ENCODE measurements at regions not wholly inside any gene's neighbourhood (a gene's known extent, or its start where the extent isn't known, plus 50 kb on each side); places are given as distances from the start of the nearest gene placed in this dataset.

DNA sequence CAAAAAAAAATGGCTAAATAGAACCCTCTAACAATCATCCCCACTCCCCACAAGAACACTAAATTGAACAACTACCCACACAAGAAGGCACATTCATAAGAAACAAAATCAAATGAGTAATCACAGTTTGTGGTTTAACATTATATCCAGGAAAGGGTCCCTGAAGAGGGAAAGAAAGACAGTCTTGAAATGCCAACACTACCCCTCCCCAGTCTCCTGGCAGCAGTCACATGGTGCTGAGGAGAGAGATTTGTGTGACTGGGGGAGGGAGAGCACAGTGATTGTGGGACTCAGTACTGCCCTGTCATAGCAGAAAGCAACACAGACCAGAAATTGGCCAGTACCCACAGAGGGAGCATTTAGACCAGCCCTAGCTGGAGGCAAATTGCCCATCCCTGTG lies 443.7 kb upstream of the BTBD3 start:
- no peak overlapping the region for H3K9ac ChIP-seq (ENCODE audit: low read depth, low read length)
- H3K27ac ChIP-seq (ENCODE audit: low read depth, low read length) = no peak overlapping the region
- no peaks in the 10 kb centered on the region for H3K27me3 ChIP-seq (ENCODE audit: control insufficient read depth, insufficient read depth, low read length)
- H3K9me3 ChIP-seq (ENCODE audit: control insufficient read depth, insufficient read depth, low read length) = peaks cover 5% of the 10 kb centered on the region; the same call in 1 of the 2 replicates
- no peaks in the 10 kb centered on the region for H3K36me3 ChIP-seq (ENCODE audit: control insufficient read depth, insufficient read depth, low read length)
- peaks cover 2% of the 10 kb centered on the region for H3K4me1 ChIP-seq (ENCODE audit: control insufficient read depth, insufficient read depth, low read length)
- no peak overlapping the region for H3K4me3 ChIP-seq (ENCODE audit: low read depth, low read length)

DNA sequence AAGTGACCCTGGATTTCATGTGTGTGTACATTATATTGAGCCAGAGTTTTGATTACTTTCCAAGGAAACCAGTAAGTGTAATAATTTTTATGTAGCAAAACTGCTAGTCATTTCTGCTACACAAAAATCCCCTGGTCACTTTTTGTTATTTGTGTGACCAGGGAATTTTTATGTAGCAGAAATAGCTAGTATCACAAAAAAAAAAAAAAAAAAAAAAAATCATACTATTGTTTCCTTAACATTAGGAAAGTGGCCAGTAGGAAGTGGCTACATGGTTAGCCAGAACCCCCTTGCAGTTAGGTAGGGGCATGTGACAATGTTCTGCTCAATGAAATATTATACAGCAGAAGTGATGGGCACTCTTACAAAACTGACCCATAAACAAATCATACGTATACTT lies 434.0 kb upstream of the BTBD3 start:
- H3K9ac ChIP-seq (ENCODE audit: low read depth, low read length) = no peak overlapping the region
- no peaks in the 10 kb centered on the region for H3K36me3 ChIP-seq (ENCODE audit: control insufficient read depth, insufficient read depth, low read length)
- H3K27ac ChIP-seq (ENCODE audit: low read depth, low read length) = no peak overlapping the region
- H3K4me1 ChIP-seq (ENCODE audit: control insufficient read depth, insufficient read depth, low read length) = no peaks in the 10 kb centered on the region
- H3K27me3 ChIP-seq (ENCODE audit: control insufficient read depth, insufficient read depth, low read length) = no peaks in the 10 kb centered on the region
- H3K9me3 ChIP-seq (ENCODE audit: control insufficient read depth, insufficient read depth, low read length) = peaks cover 4% of the 10 kb centered on the region; the same call in 1 of the 2 replicates
- no peak overlapping the region for H3K4me3 ChIP-seq (ENCODE audit: low read depth, low read length)

DNA sequence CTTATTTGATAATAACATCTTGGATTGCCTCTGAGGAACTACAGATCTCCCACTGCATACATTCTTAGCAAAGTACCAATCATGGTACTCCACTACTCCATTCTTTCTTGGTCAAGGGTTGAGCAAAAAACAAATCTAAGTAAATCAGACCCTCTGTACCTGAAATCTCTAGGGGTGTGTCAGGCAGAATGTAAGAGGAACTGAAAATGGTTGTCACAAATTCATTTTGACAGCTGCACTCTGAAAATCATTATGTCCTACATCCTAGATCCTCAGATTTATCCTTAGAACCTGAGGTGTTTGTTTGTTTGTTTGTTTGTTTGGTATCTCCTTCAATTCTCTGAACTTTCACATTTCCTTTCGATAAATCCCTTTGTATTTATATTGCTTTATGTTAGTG lies 433.2 kb upstream of the BTBD3 start:
- Histone ChIP-seq H3K4me3 (ENCODE audit: low read depth, low read length) (no peak overlapping the region), H3K27ac (ENCODE audit: low read depth, low read length) (no peak overlapping the region), H3K36me3 (ENCODE audit: control insufficient read depth, insufficient read depth, low read length) (no peaks in the 10 kb centered on the region), H3K9ac (ENCODE audit: low read depth, low read length) (no peak overlapping the region), H3K9me3 (ENCODE audit: control insufficient read depth, insufficient read depth, low read length) (no peaks in the 10 kb centered on the region), H3K4me1 (ENCODE audit: control insufficient read depth, insufficient read depth, low read length) (peaks cover 6% of the 10 kb centered on the region), H3K27me3 (ENCODE audit: control insufficient read depth, insufficient read depth, low read length) (no peaks in the 10 kb centered on the region)

- Histone ChIP-seq H3K36me3 (ENCODE audit: control insufficient read depth, insufficient read depth, low read length) (no peaks in the 10 kb centered on the region), H3K27me3 (ENCODE audit: control insufficient read depth, insufficient read depth, low read length) (no peaks in the 10 kb centered on the region), H3K4me1 (ENCODE audit: control insufficient read depth, insufficient read depth, low read length) (peaks cover 21% of the 10 kb centered on the region), H3K4me3 (ENCODE audit: low read depth, low read length) (no peak overlapping the region), H3K9ac (ENCODE audit: low read depth, low read length) (no peak overlapping the region), H3K27ac (ENCODE audit: low read depth, low read length) (no peak overlapping the region), H3K9me3 (ENCODE audit: control insufficient read depth, insufficient read depth, low read length) (peaks cover 5% of the 10 kb centered on the region; the same call in 1 of the 2 replicates)
Observed at GRCh38 chr20:11492386-11492785, 425.3 kb upstream of the BTBD3 start.

DNA sequence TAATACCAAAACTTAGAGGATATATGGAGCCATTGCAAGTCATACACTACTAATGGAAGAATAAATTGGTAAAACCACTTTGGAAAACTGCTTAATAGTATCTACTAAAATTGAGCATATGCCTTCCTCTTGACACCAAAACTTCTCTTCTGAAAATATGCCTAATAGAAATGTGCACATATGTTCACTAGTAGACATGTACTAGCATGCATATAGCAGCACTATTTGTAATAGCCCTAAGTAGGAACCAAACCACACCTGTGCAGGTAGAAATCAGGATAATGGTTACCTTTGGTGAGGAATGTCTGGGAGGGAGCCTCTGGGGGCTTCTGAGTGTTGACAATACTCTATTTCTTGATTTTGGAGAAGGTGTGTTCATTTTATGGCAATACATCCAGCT lies 424.8 kb upstream of the BTBD3 start:
- Histone ChIP-seq H3K4me1 (ENCODE audit: control insufficient read depth, insufficient read depth, low read length) (peaks cover 26% of the 10 kb centered on the region), H3K9me3 (ENCODE audit: control insufficient read depth, insufficient read depth, low read length) (peaks cover 5% of the 10 kb centered on the region; the same call in 1 of the 2 replicates), H3K27me3 (ENCODE audit: control insufficient read depth, insufficient read depth, low read length) (no peaks in the 10 kb centered on the region), H3K4me3 (ENCODE audit: low read depth, low read length) (no peak overlapping the region), H3K36me3 (ENCODE audit: control insufficient read depth, insufficient read depth, low read length) (no peaks in the 10 kb centered on the region), H3K9ac (ENCODE audit: low read depth, low read length) (no peak overlapping the region), H3K27ac (ENCODE audit: low read depth, low read length) (no peak overlapping the region)

- Histone ChIP-seq H3K27ac (ENCODE audit: low read depth, low read length) (no peak overlapping the region), H3K9ac (ENCODE audit: low read depth, low read length) (no peak overlapping the region), H3K36me3 (ENCODE audit: control insufficient read depth, insufficient read depth, low read length) (no peaks in the 10 kb centered on the region), H3K27me3 (ENCODE audit: control insufficient read depth, insufficient read depth, low read length) (no peaks in the 10 kb centered on the region), H3K4me1 (ENCODE audit: control insufficient read depth, insufficient read depth, low read length) (peaks cover 6% of the 10 kb centered on the region), H3K9me3 (ENCODE audit: control insufficient read depth, insufficient read depth, low read length) (peaks cover 4% of the 10 kb centered on the region; the same call in 1 of the 2 replicates), H3K4me3 (ENCODE audit: low read depth, low read length) (no peak overlapping the region)
Observed at GRCh38 chr20:11496380-11496779, 421.3 kb upstream of the BTBD3 start.

- no peaks in the 10 kb centered on the region for H3K27me3 ChIP-seq (ENCODE audit: control insufficient read depth, insufficient read depth, low read length)
- peaks cover 6% of the 10 kb centered on the region for H3K4me1 ChIP-seq (ENCODE audit: control insufficient read depth, insufficient read depth, low read length)
- no peak overlapping the region for H3K27ac ChIP-seq (ENCODE audit: low read depth, low read length)
- H3K4me3 ChIP-seq (ENCODE audit: low read depth, low read length) = no peak overlapping the region
- H3K36me3 ChIP-seq (ENCODE audit: control insufficient read depth, insufficient read depth, low read length) = no peaks in the 10 kb centered on the region
- no peak overlapping the region for H3K9ac ChIP-seq (ENCODE audit: low read depth, low read length)
- H3K9me3 ChIP-seq (ENCODE audit: control insufficient read depth, insufficient read depth, low read length) = no peaks in the 10 kb centered on the region
Observed at GRCh38 chr20:11497545-11497944, 420.1 kb upstream of the BTBD3 start.

- no peaks in the 10 kb centered on the region for H3K9me3 ChIP-seq (ENCODE audit: control insufficient read depth, insufficient read depth, low read length)
- H3K27ac ChIP-seq (ENCODE audit: low read depth, low read length) = no peak overlapping the region
- no peaks in the 10 kb centered on the region for H3K36me3 ChIP-seq (ENCODE audit: control insufficient read depth, insufficient read depth, low read length)
- no peak overlapping the region for H3K9ac ChIP-seq (ENCODE audit: low read depth, low read length)
- peaks cover 6% of the 10 kb centered on the region for H3K4me1 ChIP-seq (ENCODE audit: control insufficient read depth, insufficient read depth, low read length)
- no peaks in the 10 kb centered on the region for H3K27me3 ChIP-seq (ENCODE audit: control insufficient read depth, insufficient read depth, low read length)
- H3K4me3 ChIP-seq (ENCODE audit: low read depth, low read length) = no peak overlapping the region
Observed at GRCh38 chr20:11499101-11499634, 418.5 kb upstream of the BTBD3 start.

DNA sequence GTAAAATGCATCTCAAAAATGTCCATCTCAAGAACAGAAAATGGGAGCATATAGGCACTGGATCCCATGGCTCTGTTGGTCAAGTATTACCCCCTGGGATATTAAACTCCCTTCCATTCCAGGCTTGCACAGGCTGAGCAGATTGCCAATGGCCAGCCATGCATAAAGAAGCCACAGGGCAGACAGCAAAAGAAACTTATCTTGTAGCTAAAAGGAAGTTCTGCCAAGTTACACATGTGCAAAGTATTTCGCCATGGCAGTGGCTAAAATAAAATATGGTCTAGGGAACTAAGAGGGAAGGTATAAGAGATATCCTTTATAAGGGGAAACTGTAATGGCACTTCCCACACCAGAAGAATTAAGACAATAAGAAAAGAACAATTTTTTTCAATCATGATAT lies 415.6 kb upstream of the BTBD3 start:
- Histone ChIP-seq H3K27me3 (ENCODE audit: control insufficient read depth, insufficient read depth, low read length) (no peaks in the 10 kb centered on the region), H3K27ac (ENCODE audit: low read depth, low read length) (no peak overlapping the region), H3K9ac (ENCODE audit: low read depth, low read length) (no peak overlapping the region), H3K9me3 (ENCODE audit: control insufficient read depth, insufficient read depth, low read length) (no peaks in the 10 kb centered on the region), H3K4me3 (ENCODE audit: low read depth, low read length) (no peak overlapping the region), H3K36me3 (ENCODE audit: control insufficient read depth, insufficient read depth, low read length) (no peaks in the 10 kb centered on the region), H3K4me1 (ENCODE audit: control insufficient read depth, insufficient read depth, low read length) (peaks cover 6% of the 10 kb centered on the region)

DNA sequence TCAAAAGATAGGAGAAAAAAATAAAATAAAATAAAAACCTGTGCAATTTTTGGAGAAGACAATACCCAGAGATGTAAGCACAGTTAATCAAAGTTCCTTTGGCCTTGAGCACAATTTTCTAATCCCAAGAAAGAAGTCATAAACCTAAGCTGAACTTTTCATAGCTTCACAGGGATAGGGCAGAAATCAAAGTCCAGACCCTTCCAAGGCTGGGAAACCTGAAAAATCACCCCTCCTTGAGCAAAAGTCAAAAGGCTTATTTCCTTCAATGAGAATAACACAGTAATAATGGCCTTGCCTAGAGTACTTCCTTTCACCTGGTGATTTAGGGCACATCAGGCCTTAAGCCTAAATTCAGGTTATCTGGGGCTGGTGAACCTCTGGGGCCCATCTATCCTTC lies 415.0 kb upstream of the BTBD3 start:
- no peaks in the 10 kb centered on the region for H3K9me3 ChIP-seq (ENCODE audit: control insufficient read depth, insufficient read depth, low read length)
- no peaks in the 10 kb centered on the region for H3K27me3 ChIP-seq (ENCODE audit: control insufficient read depth, insufficient read depth, low read length)
- H3K4me1 ChIP-seq (ENCODE audit: control insufficient read depth, insufficient read depth, low read length) = peaks cover 2% of the 10 kb centered on the region
- no peaks in the 10 kb centered on the region for H3K36me3 ChIP-seq (ENCODE audit: control insufficient read depth, insufficient read depth, low read length)
- H3K4me3 ChIP-seq (ENCODE audit: low read depth, low read length) = no peak overlapping the region
- H3K9ac ChIP-seq (ENCODE audit: low read depth, low read length) = no peak overlapping the region
- no peak overlapping the region for H3K27ac ChIP-seq (ENCODE audit: low read depth, low read length)

- Histone ChIP-seq H3K9ac (ENCODE audit: low read depth, low read length) (no peak overlapping the region), H3K27ac (ENCODE audit: low read depth, low read length) (no peak overlapping the region), H3K4me1 (ENCODE audit: control insufficient read depth, insufficient read depth, low read length) (no peaks in the 10 kb centered on the region), H3K27me3 (ENCODE audit: control insufficient read depth, insufficient read depth, low read length) (no peaks in the 10 kb centered on the region), H3K9me3 (ENCODE audit: control insufficient read depth, insufficient read depth, low read length) (peaks cover 8% of the 10 kb centered on the region; the same call in 1 of the 2 replicates), H3K4me3 (ENCODE audit: low read depth, low read length) (no peak overlapping the region), H3K36me3 (ENCODE audit: control insufficient read depth, insufficient read depth, low read length) (no peaks in the 10 kb centered on the region)
Observed at GRCh38 chr20:11509776-11510175, 407.9 kb upstream of the BTBD3 start.

DNA sequence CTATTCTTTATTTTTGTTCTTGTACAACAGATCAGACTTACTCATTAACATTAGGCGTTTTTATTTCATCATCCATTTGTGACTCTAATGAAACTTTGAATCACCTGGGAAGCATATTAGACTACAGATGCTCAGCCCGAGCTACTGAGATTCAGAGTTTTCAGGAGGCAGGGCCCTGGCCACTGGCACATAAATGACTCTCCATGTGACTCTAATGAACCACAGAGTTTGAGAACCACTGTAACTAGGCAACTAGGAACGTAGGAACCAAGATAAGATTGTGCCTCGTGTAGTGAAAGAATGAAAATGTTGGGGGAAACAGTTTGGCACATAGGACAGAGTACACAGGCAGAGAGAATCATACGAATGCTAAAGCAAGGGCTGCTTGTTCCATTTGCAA lies 405.9 kb upstream of the BTBD3 start:
- Histone ChIP-seq H3K27me3 (ENCODE audit: control insufficient read depth, insufficient read depth, low read length) (no peaks in the 10 kb centered on the region), H3K36me3 (ENCODE audit: control insufficient read depth, insufficient read depth, low read length) (no peaks in the 10 kb centered on the region), H3K9ac (ENCODE audit: low read depth, low read length) (no peak overlapping the region), H3K4me3 (ENCODE audit: low read depth, low read length) (no peak overlapping the region), H3K9me3 (ENCODE audit: control insufficient read depth, insufficient read depth, low read length) (peaks cover 8% of the 10 kb centered on the region; the same call in 1 of the 2 replicates), H3K4me1 (ENCODE audit: control insufficient read depth, insufficient read depth, low read length) (no peaks in the 10 kb centered on the region), H3K27ac (ENCODE audit: low read depth, low read length) (no peak overlapping the region)

All from HUES48 (cell line).